Endodermal cell (in vitro differentiated cells): ENCODE measurements at regions not wholly inside any gene's neighbourhood (a gene's known extent, or its start where the extent isn't known, plus 50 kb on each side); places are given as distances from the start of the nearest gene placed in this dataset.

ENCODE experiments used
- DNase-seq: peaks from one replicate; pipeline ENCODE4 v3.0.0-alpha.2; 2017
- H3K27ac ChIP-seq: 2 replicates; pipeline ENCODE4 v1.5.1; 2013; ENCODE audit warnings: mild to moderate bottlenecking, low read depth, low read length, moderate library complexity
- H3K27me3 ChIP-seq: 2 replicates; pipeline ENCODE4 v1.6.1; 2013; ENCODE audit warnings: mild to moderate bottlenecking, low read length, moderate library complexity; ENCODE audit not compliant: insufficient read depth, control insufficient read depth, poor library complexity, severe bottlenecking
- H3K36me3 ChIP-seq: 2 replicates; pipeline ENCODE4 v1.7.0; 2013; ENCODE audit warnings: mild to moderate bottlenecking, low read length, moderate library complexity; ENCODE audit not compliant: control insufficient read depth, insufficient read depth
- H3K4me1 ChIP-seq: one replicate; pipeline ENCODE4 v1.7.0; 2013; ENCODE audit warnings: low read length; ENCODE audit not compliant: control insufficient read depth, insufficient read depth
- H3K4me3 ChIP-seq: 2 replicates; pipeline ENCODE4 v1.5.1; 2013; ENCODE audit warnings: mild to moderate bottlenecking, low read length, moderate library complexity
- H3K9ac ChIP-seq: 2 replicates; pipeline ENCODE4 v1.6.1; 2013; ENCODE audit warnings: mild to moderate bottlenecking, low read length, moderate library complexity; ENCODE audit not compliant: poor library complexity, severe bottlenecking; ENCODE audit errors: extremely low read depth
- H3K9me3 ChIP-seq: 2 replicates; pipeline ENCODE4 v1.6.1; 2013; ENCODE audit warnings: mild to moderate bottlenecking, low read length, moderate library complexity; ENCODE audit not compliant: control insufficient read depth
- H3K27ac Mint-ChIP-seq: 2 replicates; pipeline ENCODE4 v1.8.0; 2020; ENCODE audit warnings: mixed read lengths
- H3K27me3 Mint-ChIP-seq: 2 replicates; pipeline ENCODE4 v1.8.0; 2021; ENCODE audit warnings: mild to moderate bottlenecking, mixed read lengths; ENCODE audit not compliant: insufficient read depth
- H3K36me3 Mint-ChIP-seq: 2 replicates; pipeline ENCODE4 v1.8.0; 2020; ENCODE audit warnings: low read depth, mixed read lengths
- H3K4me1 Mint-ChIP-seq: 2 replicates; pipeline ENCODE4 v1.8.0; 2020; ENCODE audit warnings: mixed read lengths
- H3K4me3 Mint-ChIP-seq: 2 replicates; pipeline ENCODE4 v1.8.0; 2020; ENCODE audit warnings: mild to moderate bottlenecking, moderate library complexity, mixed read lengths
- H3K9me3 Mint-ChIP-seq: 2 replicates; pipeline ENCODE4 v1.8.0; 2020; ENCODE audit warnings: mild to moderate bottlenecking, mixed read lengths
- CTCF ChIP-seq: fragments of 200-600 bp; sonication (generic); conservative IDR thresholded peaks from 2 replicates; pipeline ENCODE4 v1.5.0; 2021; ENCODE audit warnings: antibody characterized with exemption, mild to moderate bottlenecking
- WGBS, 2 experiments: methylation state at CpG; one replicate each; pipeline versions ENCODE4 v1.1.5 to v1.1.7; 2013; ENCODE audit warnings: missing lambda C conversion rate in 2 of 2, mixed read lengths in 1 of 2; ENCODE audit not compliant: insufficient coverage in 1 of 2, insufficient read length in 1 of 2; 5-methylcytosine and 5-hydroxymethylcytosine counted together

GRCh38 chr20:24819331-24819965 is 129.6 kb upstream of the CST7 start:
- Histone ChIP-seq H3K4me1 (no peaks in the 10 kb centered on the region), H3K4me3 (no peak overlapping the region), H3K27me3 (no peaks in the 10 kb centered on the region), H3K36me3 (no peaks in the 10 kb centered on the region), H3K9ac (no peak overlapping the region), H3K9me3 (no peaks in the 10 kb centered on the region), H3K27ac (no peak overlapping the region)
- Mint-ChIP-seq H3K9me3 (no peaks in the 10 kb centered on the region), H3K36me3 (no peaks in the 10 kb centered on the region), H3K27me3 (no peaks in the 10 kb centered on the region), H3K27ac (no peak overlapping the region), H3K4me1 (no peaks in the 10 kb centered on the region), H3K4me3 (no peak overlapping the region)
- DNase-seq, result no peak
- 78 to 86% methylated on average over 5 to 14 of the region's 14 CpGs for WGBS, 2 experiments
- no peak for TF ChIP-seq CTCF

DNA sequence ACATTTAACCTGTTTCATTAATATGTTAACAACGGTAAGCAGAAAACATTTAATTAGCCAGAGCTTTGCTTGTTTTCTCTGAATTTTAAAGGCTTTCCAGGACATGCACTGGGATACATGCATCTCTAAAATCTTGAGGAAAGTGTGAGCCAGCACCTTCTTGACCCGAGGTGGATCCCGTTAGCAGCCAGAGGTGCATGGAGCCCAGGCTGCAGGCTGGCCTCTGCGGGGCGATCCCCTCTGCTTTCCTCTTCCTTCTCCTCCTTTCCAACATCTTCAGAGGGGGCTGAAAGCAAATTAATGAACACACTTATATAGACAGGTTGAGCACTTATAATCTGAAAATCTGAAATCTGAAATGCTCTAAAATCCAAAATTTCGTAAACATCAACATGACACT is 128.7 kb upstream of the CST7 start:
- Mint-ChIP-seq H3K27ac (no peak overlapping the region), H3K36me3 (no peaks in the 10 kb centered on the region)

GRCh38 chr20:24821391-24821790 is 127.7 kb upstream of the CST7 start:
- H3K9me3 Mint-ChIP-seq, result no peaks in the 10 kb centered on the region
- 95 to 97% methylated on average over 4 to 8 of the region's 8 CpGs for WGBS, 2 experiments
- H3K27me3 Mint-ChIP-seq, result no peaks in the 10 kb centered on the region

More for the DNA sequence above, 128.7 kb upstream of the CST7 start:
- H3K9me3 Mint-ChIP-seq, result no peaks in the 10 kb centered on the region
- TF ChIP-seq CTCF, result no peak
- 94 to 100% methylated on average over 1 to 6 of the region's 6 CpGs for WGBS, 2 experiments
- H3K27me3 ChIP-seq, result no peaks in the 10 kb centered on the region
- no peaks in the 10 kb centered on the region for H3K4me1 Mint-ChIP-seq
- H3K36me3 ChIP-seq, result no peaks in the 10 kb centered on the region
- no peak overlapping the region for H3K4me3 Mint-ChIP-seq
- no peak for DNase-seq
- no peaks in the 10 kb centered on the region for H3K27me3 Mint-ChIP-seq
- no peak overlapping the region for H3K27ac ChIP-seq
- H3K9ac ChIP-seq, result no peak overlapping the region
- H3K9me3 ChIP-seq, result no peaks in the 10 kb centered on the region
- no peaks in the 10 kb centered on the region for H3K4me1 ChIP-seq
- no peak overlapping the region for H3K4me3 ChIP-seq

More at GRCh38 chr20:24821391-24821790, 127.7 kb upstream of the CST7 start:
- Histone ChIP-seq H3K27ac (no peak overlapping the region), H3K4me1 (no peaks in the 10 kb centered on the region), H3K9me3 (no peaks in the 10 kb centered on the region), H3K36me3 (no peaks in the 10 kb centered on the region), H3K27me3 (no peaks in the 10 kb centered on the region), H3K4me3 (no peak overlapping the region), H3K9ac (no peak overlapping the region)
- H3K4me3 Mint-ChIP-seq, result no peak overlapping the region
- no peak for TF ChIP-seq CTCF
- no peaks in the 10 kb centered on the region for H3K4me1 Mint-ChIP-seq
- no peak for DNase-seq
- no peak overlapping the region for H3K27ac Mint-ChIP-seq
- H3K36me3 Mint-ChIP-seq, result no peaks in the 10 kb centered on the region
